Trophoblast cell (in vitro differentiated cells and primary cell): ENCODE measurements at regions not wholly inside any gene's neighbourhood (a gene's known extent, or its start where the extent isn't known, plus 50 kb on each side); places are given as distances from the start of the nearest gene placed in this dataset.

Experiments used
- DNase-seq, 2 donors: peaks; one replicate each; pipeline ENCODE4 v3.0.0-alpha.2; 2016
- H2AFZ ChIP-seq: 2 replicates; pipeline ENCODE4 v1.6.1; 2013; ENCODE audit warnings: low read length, moderate library complexity, mild to moderate bottlenecking; ENCODE audit not compliant: insufficient read depth, poor library complexity
- H2AK5ac ChIP-seq: 2 replicates; pipeline ENCODE4 v1.6.1; 2013; ENCODE audit warnings: mild to moderate bottlenecking, low read length
- H2BK120ac ChIP-seq: 2 replicates; pipeline ENCODE4 v1.6.1; 2013; ENCODE audit warnings: low read length, mild to moderate bottlenecking, moderate library complexity; ENCODE audit not compliant: insufficient read depth, poor library complexity
- H2BK12ac ChIP-seq: 2 replicates; pipeline ENCODE4 v1.6.1; 2013; ENCODE audit warnings: mild to moderate bottlenecking, low read length, moderate library complexity
- H2BK5ac ChIP-seq: 2 replicates; pipeline ENCODE4 v1.6.1; 2013; ENCODE audit warnings: low read length, low read depth, moderate library complexity, mild to moderate bottlenecking; ENCODE audit not compliant: poor library complexity
- H3K14ac ChIP-seq: 2 replicates; pipeline ENCODE4 v1.6.1; 2013; ENCODE audit warnings: mild to moderate bottlenecking, low read length
- H3K18ac ChIP-seq: 2 replicates; pipeline ENCODE4 v1.6.1; 2013; ENCODE audit warnings: mild to moderate bottlenecking, low read length
- H3K23ac ChIP-seq: 2 replicates; pipeline ENCODE4 v1.6.1; 2013; ENCODE audit warnings: low read length
- H3K27ac ChIP-seq: 2 replicates; pipeline ENCODE4 v1.5.1; 2013; ENCODE audit warnings: low read depth, mild to moderate bottlenecking, inconsistent platforms, low read length, moderate library complexity
- H3K27me3 ChIP-seq: 2 replicates; pipeline ENCODE4 v1.6.1; 2013; ENCODE audit warnings: inconsistent platforms, mild to moderate bottlenecking, low read length, moderate library complexity; ENCODE audit not compliant: insufficient read depth
- H3K36me3 ChIP-seq, 2 experiments: 1 replicate in 1 of 2; 2 replicates in 1 of 2; pipeline ENCODE4 v1.6.1; 2013; ENCODE audit warnings: low read length in 2 of 2, mild to moderate bottlenecking in 2 of 2, moderate library complexity in 1 of 2; ENCODE audit not compliant: insufficient read depth in 2 of 2, control insufficient read depth in 1 of 2
- H3K4ac ChIP-seq: 2 replicates; pipeline ENCODE4 v1.6.1; 2013; ENCODE audit warnings: low read depth, mild to moderate bottlenecking, low read length, moderate library complexity
- H3K4me1 ChIP-seq, 2 experiments: 1 replicate in 1 of 2; 2 replicates in 1 of 2; pipeline ENCODE4 v1.6.1; 2013; ENCODE audit warnings: low read length in 2 of 2, mild to moderate bottlenecking in 2 of 2, moderate library complexity in 1 of 2; ENCODE audit not compliant: insufficient read depth in 2 of 2, control insufficient read depth in 1 of 2
- H3K4me2 ChIP-seq: 2 replicates; pipeline ENCODE4 v1.6.1; 2013; ENCODE audit warnings: inconsistent platforms, mild to moderate bottlenecking, low read length, moderate library complexity
- H3K4me3 ChIP-seq: 2 replicates; pipeline ENCODE4 v1.5.1; 2013; ENCODE audit warnings: mild to moderate bottlenecking, low read depth, low read length, inconsistent platforms
- H3K79me1 ChIP-seq: one replicate; pipeline ENCODE4 v1.6.1; 2013; ENCODE audit warnings: low read length
- H3K79me2 ChIP-seq: 2 replicates; pipeline ENCODE4 v1.6.1; 2013; ENCODE audit warnings: low read length, mild to moderate bottlenecking; ENCODE audit not compliant: control insufficient read depth, insufficient read depth, poor library complexity
- H3K9ac ChIP-seq: 2 replicates; pipeline ENCODE4 v1.6.1; 2013; ENCODE audit warnings: mild to moderate bottlenecking, low read length
- H3K9me3 ChIP-seq: 2 replicates; pipeline ENCODE4 v1.6.1; 2013; ENCODE audit warnings: low read depth, mild to moderate bottlenecking, control low read depth, inconsistent platforms, low read length; ENCODE audit not compliant: insufficient read depth
- H4K12ac ChIP-seq: 2 replicates; pipeline ENCODE4 v1.6.1; 2013; ENCODE audit warnings: low read depth, mild to moderate bottlenecking, low read length, moderate library complexity
- H4K8ac ChIP-seq: 2 replicates; pipeline ENCODE4 v1.6.1; 2013; ENCODE audit warnings: low read depth, mild to moderate bottlenecking, low read length, moderate library complexity
- H4K91ac ChIP-seq: one replicate; pipeline ENCODE4 v1.6.1; 2013; ENCODE audit warnings: low read depth, mild to moderate bottlenecking, low read length, moderate library complexity
- WGBS: extraction: QIAGEN DNeasy Blood & Tissue Kit; methylation state at CpG from one replicate; pipeline ENCODE4 v1.1.7; 2013; ENCODE audit warnings: missing lambda C conversion rate; ENCODE audit not compliant: insufficient read length, insufficient coverage; ENCODE audit errors: extremely low coverage; 5-methylcytosine and 5-hydroxymethylcytosine counted together

- H2BK5ac ChIP-seq = no peak overlapping the region
- no peak overlapping the region for H3K4me2 ChIP-seq
- H2AFZ ChIP-seq = no peak overlapping the region
- peaks cover 4% of the 10 kb centered on the region for H3K79me1 ChIP-seq
- H2AK5ac ChIP-seq = no peak overlapping the region
- H3K9ac ChIP-seq = no peak overlapping the region
- no peak overlapping the region for H3K14ac ChIP-seq
- H3K4me1 ChIP-seq = peaks cover 5 to 6% of the 10 kb centered on the region in 2 experiments
- H4K8ac ChIP-seq = no peak overlapping the region
- H3K4me3 ChIP-seq = no peak overlapping the region
- WGBS = no CpG with 5 or more reads among the region's 8 CpGs
- peak overlapping the region; percentile 6 for H2BK12ac ChIP-seq
- no peak for DNase-seq
- H4K12ac ChIP-seq = no peak overlapping the region
- peak overlapping the region; percentile 17 for H4K91ac ChIP-seq
- no peaks in the 10 kb centered on the region for H3K36me3 ChIP-seq
- no peaks in the 10 kb centered on the region for H3K9me3 ChIP-seq
- H3K18ac ChIP-seq = peak overlapping the region; percentile 33
- no peaks in the 10 kb centered on the region for H3K79me2 ChIP-seq
- H3K27ac ChIP-seq = no peak overlapping the region
- H3K4ac ChIP-seq = no peak overlapping the region
- H3K23ac ChIP-seq = no peak overlapping the region
- no peak overlapping the region for H2BK120ac ChIP-seq
- H3K27me3 ChIP-seq = no peaks in the 10 kb centered on the region
Measured at GRCh38 chr2:220072669-220073220, 445.3 kb downstream of the SLC4A3 start.

- H2AK5ac ChIP-seq = peak overlapping the region; percentile 7
Measured at GRCh38 chr2:220075835-220076234, 448.4 kb downstream of the SLC4A3 start.

GRCh38 chr2:220076734-220077133 is 449.3 kb downstream of the SLC4A3 start:
- Histone ChIP-seq H2AK5ac (no peak overlapping the region), H2BK5ac (peak overlapping the region; percentile 19), H3K4me1 (peaks cover 6 to 14% of the 10 kb centered on the region in 2 experiments), H4K91ac (peak overlapping the region; percentile 11), H3K79me1 (peaks cover 12% of the 10 kb centered on the region), H3K9ac (no peak overlapping the region), H4K8ac (no peak overlapping the region), H3K27ac (peak overlapping the region; percentile 5), H3K36me3 (no peaks in the 10 kb centered on the region), H3K4me2 (no peak overlapping the region), H3K23ac (no peak overlapping the region), H3K9me3 (no peaks in the 10 kb centered on the region), H2BK12ac (peak overlapping the region; percentile 36), H2BK120ac (no peak overlapping the region), H3K14ac (no peak overlapping the region), H3K4ac (no peak overlapping the region), H4K12ac (no peak overlapping the region), H3K4me3 (no peak overlapping the region), H3K18ac (no peak overlapping the region), H3K27me3 (no peaks in the 10 kb centered on the region), H3K79me2 (peaks cover 2% of the 10 kb centered on the region), H2AFZ (no peak overlapping the region)
- peak in 1 of 2 donors; percentile 36 for DNase-seq
- no CpG with 5 or more reads among the region's 9 CpGs for WGBS

More at GRCh38 chr2:220075835-220076234, 448.4 kb downstream of the SLC4A3 start:
- Histone ChIP-seq H3K27ac (no peak overlapping the region), H3K27me3 (no peaks in the 10 kb centered on the region), H3K4me3 (peak overlapping the region; percentile 13), H4K12ac (no peak overlapping the region), H2BK5ac (no peak overlapping the region), H3K9me3 (no peaks in the 10 kb centered on the region), H3K79me1 (peaks cover 9% of the 10 kb centered on the region), H2BK120ac (no peak overlapping the region), H3K4me2 (no peak overlapping the region), H2BK12ac (peak overlapping the region; percentile 10), H3K36me3 (no peaks in the 10 kb centered on the region), H3K14ac (no peak overlapping the region), H3K79me2 (no peaks in the 10 kb centered on the region), H4K91ac (peak overlapping the region; percentile 11), H2AFZ (no peak overlapping the region), H3K18ac (no peak overlapping the region), H3K4me1 (peaks cover 6 to 8% of the 10 kb centered on the region in 2 experiments), H3K9ac (no peak overlapping the region), H3K23ac (no peak overlapping the region), H3K4ac (no peak overlapping the region), H4K8ac (no peak overlapping the region)
- WGBS = no CpG with 5 or more reads among the region's 1 CpG
- DNase-seq = no peak

DNA sequence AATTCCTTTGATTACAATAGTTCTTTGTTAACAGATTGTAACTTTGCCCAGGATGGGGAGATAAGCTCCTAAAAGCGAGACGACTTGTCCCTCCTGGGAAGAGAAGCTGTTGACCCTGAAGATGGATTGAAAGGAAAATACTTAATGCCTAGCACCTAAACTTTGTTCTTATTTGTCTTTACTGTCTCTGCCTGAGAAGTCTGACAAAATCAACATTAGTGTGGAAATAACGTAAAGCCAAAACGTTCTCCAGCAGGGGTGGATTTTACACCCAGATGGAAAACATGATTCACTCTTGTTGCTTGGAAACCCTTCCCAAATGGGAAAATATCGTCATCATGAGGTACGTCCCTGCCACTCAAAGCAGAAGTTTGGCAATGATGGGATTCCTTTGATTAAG is 450.1 kb downstream of the SLC4A3 start:
- WGBS = no CpG with 5 or more reads among the region's 6 CpGs
- peak in 1 of 2 donors; percentile 42 for DNase-seq
- H3K4me2 ChIP-seq = no peak overlapping the region

More for the DNA sequence above, 450.1 kb downstream of the SLC4A3 start:
- Histone ChIP-seq H3K79me1 (peaks cover 14% of the 10 kb centered on the region), H2BK12ac (no peak overlapping the region), H3K9ac (no peak overlapping the region), H2AK5ac (no peak overlapping the region), H3K14ac (no peak overlapping the region), H2AFZ (no peak overlapping the region), H3K36me3 (no peaks in the 10 kb centered on the region), H3K79me2 (peaks cover 2% of the 10 kb centered on the region), H3K27me3 (no peaks in the 10 kb centered on the region), H3K18ac (no peak overlapping the region), H2BK120ac (no peak overlapping the region), H3K4me1 (peaks cover 3 to 13% of the 10 kb centered on the region in 2 experiments), H2BK5ac (peak overlapping the region; percentile 26), H4K12ac (no peak overlapping the region), H3K9me3 (no peaks in the 10 kb centered on the region), H3K4ac (no peak overlapping the region), H3K23ac (no peak overlapping the region), H4K8ac (no peak overlapping the region), H4K91ac (no peak overlapping the region), H3K4me3 (no peak overlapping the region), H3K27ac (peak overlapping the region; percentile 44)
